ENCODE measurements at regions not wholly inside any gene's neighbourhood (a gene's known extent, or its start where the extent isn't known, plus 50 kb on each side); places are given as distances from the start of the nearest gene placed in this dataset.

DNA sequence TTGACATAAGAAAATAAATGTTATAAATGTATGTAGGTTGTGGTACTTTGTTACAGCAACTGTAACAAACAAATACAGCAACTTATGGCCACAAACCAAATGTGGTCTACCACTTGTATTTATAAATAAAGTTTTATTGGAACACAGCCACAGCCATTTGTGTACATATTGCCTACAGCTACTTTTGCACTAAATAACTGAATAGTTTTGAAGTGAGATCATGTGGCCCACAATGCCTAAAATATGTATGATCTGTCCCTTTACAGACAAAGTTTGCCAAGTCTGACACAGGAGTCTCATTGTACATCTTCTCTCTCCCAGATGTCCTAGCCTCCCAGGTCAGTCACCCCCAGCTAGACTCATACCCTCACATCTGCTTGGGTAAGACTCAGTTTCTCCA lies 283.6 kb upstream of the PRDM9 start:
- no peak for TF ChIP-seq ZNF274 (IDR thresholded peaks at IDR 0.05; ENCODE audit: low read depth, low read length)
- TF ChIP-seq YY1 (IDR thresholded peaks at IDR 0.05; ENCODE audit: insufficient read depth, insufficient read length): no peak
- TF ChIP-seq SUZ12 (IDR thresholded peaks at IDR 0.05; ENCODE audit: extremely low read depth, insufficient read depth, insufficient read length): no peak

Measured in NT2/D1 (cell line).